ENCODE measurements at regions not wholly inside any gene's neighbourhood (a gene's known extent, or its start where the extent isn't known, plus 50 kb on each side); places are given as distances from the start of the nearest gene placed in this dataset.

DNA sequence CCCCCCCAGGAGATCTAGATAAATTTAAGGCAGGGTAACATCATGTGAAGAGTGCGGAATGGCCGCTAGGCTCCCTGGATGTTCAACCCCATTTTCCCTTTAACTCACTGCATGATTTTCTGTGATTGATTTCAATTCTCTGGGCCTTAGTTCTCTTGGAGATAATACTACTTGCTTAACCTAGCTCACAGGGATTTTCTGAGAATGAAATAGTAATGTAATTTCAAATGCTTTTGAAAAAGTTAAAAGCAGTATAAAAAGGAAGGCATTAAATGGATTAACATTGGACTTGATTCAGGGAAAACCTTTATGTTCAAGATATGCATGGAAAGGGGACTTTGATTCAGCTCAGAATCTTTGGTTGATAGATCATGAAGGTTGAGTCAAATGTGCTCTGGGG is 90.9 kb downstream of the KIF4B start:
- no peak for TF ChIP-seq CTCF (IDR thresholded peaks at IDR 0.05; ENCODE audit: control insufficient read depth, extremely low read depth, insufficient read depth)
- no peak for DNase-seq (ENCODE audit: low read depth)
- H3K4me3 ChIP-seq (ENCODE audit: low read depth, low read length): no peak overlapping the region

GRCh38 chr5:155106221-155106620 is 92.7 kb downstream of the KIF4B start:
- no peak for DNase-seq (ENCODE audit: low read depth)
- no peak for TF ChIP-seq CTCF (IDR thresholded peaks at IDR 0.05; ENCODE audit: control insufficient read depth, extremely low read depth, insufficient read depth)
- no peak overlapping the region for H3K4me3 ChIP-seq (ENCODE audit: low read depth, low read length)

DNA sequence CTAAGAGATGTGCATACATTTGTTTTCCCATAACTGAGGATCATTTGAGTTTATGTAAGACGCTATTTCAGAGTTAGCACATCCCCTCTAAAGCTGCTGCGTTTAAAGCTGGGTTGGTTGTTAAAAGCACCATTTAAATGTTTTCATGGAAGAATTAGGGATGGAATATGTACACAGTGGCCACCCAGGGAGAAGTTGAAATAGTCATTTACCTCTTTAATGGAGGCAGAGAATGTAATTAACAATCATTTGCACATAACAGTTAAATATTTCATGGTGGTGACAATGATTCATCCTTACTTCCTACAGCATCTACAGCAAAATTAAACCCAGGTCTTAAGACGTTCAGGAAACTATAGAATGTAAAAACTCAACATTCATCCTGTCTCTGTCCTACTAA is 100.3 kb downstream of the KIF4B start:
- H3K4me3 ChIP-seq (ENCODE audit: low read depth, low read length): no peak overlapping the region
- DNase-seq (ENCODE audit: low read depth): no peak
- TF ChIP-seq CTCF (IDR thresholded peaks at IDR 0.05; ENCODE audit: control insufficient read depth, extremely low read depth, insufficient read depth): no peak

DNA sequence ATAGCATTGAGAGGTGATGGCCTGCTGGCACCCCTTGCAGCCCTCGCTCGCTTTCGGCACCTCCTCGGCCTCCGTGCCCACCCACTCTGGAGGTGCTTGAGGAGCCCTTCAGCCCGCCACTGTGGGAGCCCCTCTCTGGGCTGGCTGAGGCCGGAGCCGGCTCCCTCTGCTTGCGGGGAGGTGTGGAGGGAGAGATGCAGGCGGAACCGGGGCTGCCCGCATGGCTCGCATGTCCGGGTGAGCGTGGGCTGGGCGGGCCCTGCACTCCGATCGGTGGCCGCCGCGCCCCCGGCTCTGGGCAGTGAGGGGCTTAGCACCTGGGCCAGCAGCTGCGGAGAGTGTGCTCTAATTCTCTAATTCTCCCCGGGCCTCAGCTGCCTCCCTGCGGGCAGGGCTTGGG is 101.1 kb downstream of the KIF4B start:
- H3K4me3 ChIP-seq (ENCODE audit: low read depth, low read length): no peak overlapping the region
- DNase-seq (ENCODE audit: low read depth): no peak
- TF ChIP-seq CTCF (IDR thresholded peaks at IDR 0.05; ENCODE audit: control insufficient read depth, extremely low read depth, insufficient read depth): no peak

GRCh38 chr5:155116456-155117251 is 103.1 kb downstream of the KIF4B start:
- no peak for DNase-seq (ENCODE audit: low read depth)
- no peak for TF ChIP-seq CTCF (IDR thresholded peaks at IDR 0.05; ENCODE audit: control insufficient read depth, extremely low read depth, insufficient read depth)
- no peak overlapping the region for H3K4me3 ChIP-seq (ENCODE audit: low read depth, low read length)

GRCh38 chr5:155125551-155126095 is 112.1 kb downstream of the KIF4B start:
- DNase-seq (ENCODE audit: low read depth): no peak
- TF ChIP-seq CTCF (IDR thresholded peaks at IDR 0.05; ENCODE audit: control insufficient read depth, extremely low read depth, insufficient read depth): no peak
- H3K4me3 ChIP-seq (ENCODE audit: low read depth, low read length): no peak overlapping the region

DNA sequence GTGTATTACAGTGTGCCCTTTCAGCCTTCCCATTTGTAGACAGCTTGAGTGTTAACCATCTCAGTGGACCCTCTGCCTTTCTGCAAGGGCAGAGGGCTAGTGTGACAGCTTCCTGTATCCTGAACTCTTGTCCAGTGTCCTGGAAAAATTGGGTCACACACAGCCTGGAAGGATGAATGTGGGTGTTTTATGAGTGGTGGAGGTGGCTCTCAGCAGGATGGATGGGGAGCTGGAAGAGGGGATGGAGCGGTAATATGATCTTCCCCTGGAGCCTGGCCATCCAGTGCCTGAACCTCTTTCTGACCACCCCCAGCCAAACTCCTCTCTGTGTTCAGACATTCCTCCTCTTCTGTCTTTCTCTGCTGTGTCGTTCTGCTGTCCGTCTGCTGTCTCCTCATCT is 113.0 kb downstream of the KIF4B start:
- TF ChIP-seq CTCF (IDR thresholded peaks at IDR 0.05; ENCODE audit: control insufficient read depth, extremely low read depth, insufficient read depth): no peak
- H3K4me3 ChIP-seq (ENCODE audit: low read depth, low read length): no peak overlapping the region

More for the DNA sequence above, 113.0 kb downstream of the KIF4B start:
- no peak for DNase-seq (ENCODE audit: low read depth)

All from LNCaP clone FGC (cell line).